ENCODE measurements at regions not wholly inside any gene's neighbourhood (a gene's known extent, or its start where the extent isn't known, plus 50 kb on each side); places are given as distances from the start of the nearest gene placed in this dataset.

- DNase-seq (ENCODE audit: low read depth), result no peak
Observed at GRCh38 chr4:111572470-111572869, 572.8 kb upstream of the FAM241A start.

- DNase-seq (ENCODE audit: low read depth), result no peak
Observed at GRCh38 chr4:111573386-111573785, 571.9 kb upstream of the FAM241A start.

DNA sequence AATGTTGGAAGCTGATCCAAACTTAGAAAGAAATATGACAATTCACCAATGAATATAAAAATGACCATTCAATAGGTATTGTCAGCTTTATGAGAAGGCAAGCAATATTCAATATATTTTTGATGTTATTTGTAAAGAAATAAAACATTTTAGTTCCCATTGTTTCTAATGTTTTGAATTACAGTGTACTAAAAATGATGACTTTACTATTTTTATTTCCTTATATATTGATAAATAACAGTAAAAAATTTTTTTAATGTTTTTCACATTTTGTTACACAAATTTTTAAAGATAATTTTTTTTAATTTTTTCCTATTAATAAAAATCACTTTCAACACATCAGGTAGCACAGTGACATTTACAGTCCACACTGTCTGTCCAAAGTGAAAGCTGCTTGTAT is 565.5 kb upstream of the FAM241A start:
- no peak for DNase-seq (ENCODE audit: low read depth)

- DNase-seq (ENCODE audit: low read depth), result no peak
Observed at GRCh38 chr4:111595456-111595855, 549.8 kb upstream of the FAM241A start.

- DNase-seq (ENCODE audit: low read depth), result no peak
Observed at GRCh38 chr4:111596491-111596890, 548.8 kb upstream of the FAM241A start.

GRCh38 chr4:111601671-111602070 is 543.6 kb upstream of the FAM241A start:
- no peak for DNase-seq (ENCODE audit: low read depth)

GRCh38 chr4:111602848-111603247 is 542.4 kb upstream of the FAM241A start:
- no peak for DNase-seq (ENCODE audit: low read depth)

DNA sequence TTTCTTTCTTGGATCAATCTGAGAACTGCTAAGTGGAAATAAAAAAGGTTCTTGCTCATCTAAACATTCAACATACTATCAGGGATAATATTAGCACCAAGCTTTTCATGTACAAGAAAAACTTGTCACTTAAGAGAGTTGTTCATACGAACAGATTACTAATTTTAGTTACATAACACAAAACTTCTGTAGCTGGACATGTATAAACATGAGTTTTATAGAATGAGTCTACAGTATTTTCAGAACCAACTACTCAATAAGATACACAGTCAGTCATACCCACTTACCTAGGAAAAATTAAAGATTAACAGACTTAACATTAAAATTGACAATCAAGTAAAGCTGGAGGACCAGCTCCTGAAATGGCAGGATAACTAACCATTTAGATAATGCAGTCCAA is 540.1 kb upstream of the FAM241A start:
- DNase-seq (ENCODE audit: low read depth), result no peak

- no peak for DNase-seq (ENCODE audit: low read depth)
Observed at GRCh38 chr4:111610681-111611080, 534.6 kb upstream of the FAM241A start.

DNA sequence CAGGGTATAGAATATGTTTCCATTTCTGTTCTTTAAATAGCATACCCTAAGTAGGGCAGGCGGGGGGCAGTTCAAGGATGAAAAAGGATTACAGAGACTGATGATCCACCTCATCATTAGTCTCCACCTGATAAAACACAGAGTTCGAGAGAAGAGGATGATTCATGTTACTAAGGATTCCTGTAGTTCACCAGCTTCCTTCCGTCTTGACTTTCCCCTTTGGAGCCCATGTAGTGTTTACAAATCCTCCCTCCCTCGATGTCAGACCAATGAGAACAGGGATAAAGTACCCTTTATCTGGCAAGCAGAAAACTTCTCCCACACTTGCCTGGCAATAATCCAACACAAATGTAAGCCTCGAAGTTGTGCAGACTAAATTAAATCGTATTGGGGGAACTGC is 526.3 kb upstream of the FAM241A start:
- no peak for DNase-seq (ENCODE audit: low read depth)

DNA sequence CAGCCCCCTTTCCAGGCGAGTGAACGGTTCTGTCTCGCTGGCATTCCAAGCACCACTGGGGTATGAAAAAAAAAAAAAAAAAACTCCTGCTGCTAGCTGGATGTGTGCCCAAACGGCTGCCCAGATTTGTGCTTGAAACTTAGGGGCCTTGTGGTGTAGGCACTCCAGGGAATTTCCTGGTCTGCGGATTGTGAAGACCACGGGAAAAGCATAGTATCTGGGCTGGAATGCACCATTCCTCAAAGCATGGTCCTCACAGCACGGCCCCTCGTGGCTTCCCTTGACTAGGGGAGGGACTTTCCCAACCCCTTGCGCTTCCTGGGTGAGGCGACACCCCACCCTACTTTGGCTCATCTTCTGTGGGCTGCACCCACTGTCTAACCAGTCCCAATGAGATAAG is 516.8 kb upstream of the FAM241A start:
- no peak for DNase-seq (ENCODE audit: low read depth)

DNA sequence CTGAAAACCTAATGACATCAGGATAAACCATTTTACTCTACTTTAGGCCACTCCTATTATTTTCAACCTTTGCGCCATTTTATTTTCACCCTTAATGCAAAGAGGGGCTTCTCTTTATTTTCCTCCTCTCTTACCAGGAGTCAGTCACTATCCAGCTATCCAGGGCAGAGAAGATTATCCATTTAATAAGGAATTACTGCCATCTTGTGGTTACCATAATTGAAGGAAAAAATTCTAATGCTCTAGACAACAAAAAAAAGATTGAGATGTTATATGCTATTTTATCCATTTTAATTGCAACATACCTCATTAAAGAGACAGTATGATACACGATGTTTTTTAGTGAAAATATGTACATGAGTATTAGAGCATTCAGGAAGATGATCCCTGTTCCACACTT is 514.5 kb upstream of the FAM241A start:
- peak; percentile 25 for DNase-seq (ENCODE audit: low read depth)

GRCh38 chr4:111631215-111631999 is 513.8 kb upstream of the FAM241A start:
- DNase-seq (ENCODE audit: low read depth), result peak; percentile 9

DNA sequence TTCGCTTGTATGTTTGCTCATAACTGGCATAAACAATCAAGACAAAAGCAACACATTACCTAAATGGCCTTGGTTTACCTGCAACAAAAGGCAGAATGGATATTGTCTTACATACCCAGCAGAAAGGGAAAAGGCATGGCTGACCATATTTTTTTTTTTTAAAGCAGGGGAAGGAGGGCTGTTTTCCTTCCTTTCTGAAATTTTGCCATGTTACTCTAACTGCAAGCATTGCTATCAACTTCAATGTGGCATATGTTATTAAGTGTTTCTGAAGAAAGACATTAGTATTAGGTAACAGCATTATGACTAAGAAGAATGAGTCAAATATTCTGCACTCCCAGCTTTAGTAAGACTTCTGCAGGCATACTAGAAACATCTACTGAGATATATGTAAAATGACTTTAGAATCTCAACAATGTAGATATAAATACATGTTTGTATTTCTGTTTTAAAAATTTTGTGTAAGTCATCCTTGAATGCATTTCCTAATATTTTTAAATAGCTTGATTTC is 512.6 kb upstream of the FAM241A start:
- DNase-seq (ENCODE audit: low read depth), result no peak

- DNase-seq (ENCODE audit: low read depth), result no peak
Observed at GRCh38 chr4:111633663-111634266, 511.5 kb upstream of the FAM241A start.

DNA sequence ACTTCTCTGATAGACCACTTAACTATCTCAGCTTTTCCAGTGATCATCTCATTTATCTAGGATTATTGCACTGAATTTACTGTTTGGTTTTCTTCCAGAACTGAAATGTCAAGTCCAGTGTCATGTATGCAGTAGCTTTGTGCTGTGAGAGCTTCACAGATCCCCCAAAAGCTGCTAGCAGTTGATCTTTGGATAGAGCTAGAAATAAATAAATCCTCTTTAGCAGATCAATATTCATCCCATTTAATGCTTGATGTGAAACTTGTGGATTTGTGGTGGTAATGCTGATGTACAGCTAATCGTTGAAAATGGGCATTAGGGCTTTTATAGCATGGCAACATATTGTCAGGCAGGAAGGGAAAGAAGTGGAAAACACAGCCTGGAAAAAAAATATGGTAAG is 509.6 kb upstream of the FAM241A start:
- DNase-seq (ENCODE audit: low read depth), result no peak

DNA sequence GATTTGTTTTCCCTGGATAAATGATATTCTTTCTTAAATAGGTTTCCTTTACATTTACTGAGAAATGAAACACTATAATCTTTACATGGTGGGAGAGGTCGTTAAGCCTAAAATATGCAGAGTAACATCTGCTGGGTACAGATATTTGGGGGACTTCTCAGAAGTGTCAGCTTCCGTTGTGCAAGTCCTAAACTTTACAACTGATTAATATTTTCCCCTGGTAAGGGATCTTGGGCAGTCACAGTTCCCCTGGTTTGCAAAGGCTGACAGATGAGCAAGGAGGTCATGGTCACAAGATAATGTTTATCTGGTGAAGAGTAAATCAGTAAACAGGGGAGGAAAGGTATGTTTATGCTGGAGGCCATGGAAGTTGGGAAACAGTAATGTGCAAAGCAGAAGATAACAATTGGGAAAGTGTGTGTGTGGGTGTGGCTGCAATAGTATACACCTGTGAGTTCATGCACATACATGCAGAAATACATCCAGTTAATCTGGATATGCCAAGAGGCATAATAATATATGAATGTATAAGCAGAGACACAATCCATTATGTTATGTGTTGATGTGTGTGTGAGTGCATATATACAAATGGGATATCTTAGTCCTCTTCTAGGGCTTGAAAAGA is 508.2 kb upstream of the FAM241A start:
- no peak for DNase-seq (ENCODE audit: low read depth)

DNA sequence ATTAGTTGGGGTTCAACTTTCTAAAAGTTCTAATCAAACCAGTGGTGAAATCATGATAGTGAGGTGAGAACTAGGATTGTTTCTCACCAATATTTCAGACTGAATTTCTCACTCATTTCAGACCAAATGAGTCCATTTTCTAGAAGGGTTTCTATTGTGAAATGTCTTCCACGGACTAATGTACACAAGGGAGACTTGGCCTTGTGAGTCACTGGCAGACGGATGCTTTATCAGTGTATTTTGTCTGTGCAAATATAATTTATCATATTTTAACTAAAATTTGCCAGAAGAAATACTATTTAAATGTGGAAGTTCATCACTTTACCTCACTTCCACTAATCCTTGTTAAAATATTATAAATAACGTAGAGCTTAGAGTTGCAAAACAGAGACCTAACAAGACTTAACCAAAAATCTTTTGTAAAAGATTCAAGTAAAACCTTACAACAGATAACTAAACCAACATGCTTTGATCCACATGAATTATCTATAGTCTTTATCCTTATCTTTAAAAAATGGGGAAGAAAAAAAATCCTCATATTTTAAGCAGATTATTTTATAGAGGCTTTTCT is 506.0 kb upstream of the FAM241A start:
- DNase-seq (ENCODE audit: low read depth), result no peak

- DNase-seq (ENCODE audit: low read depth), result peak; percentile 3
Observed at GRCh38 chr4:111639876-111640275, 505.4 kb upstream of the FAM241A start.

DNA sequence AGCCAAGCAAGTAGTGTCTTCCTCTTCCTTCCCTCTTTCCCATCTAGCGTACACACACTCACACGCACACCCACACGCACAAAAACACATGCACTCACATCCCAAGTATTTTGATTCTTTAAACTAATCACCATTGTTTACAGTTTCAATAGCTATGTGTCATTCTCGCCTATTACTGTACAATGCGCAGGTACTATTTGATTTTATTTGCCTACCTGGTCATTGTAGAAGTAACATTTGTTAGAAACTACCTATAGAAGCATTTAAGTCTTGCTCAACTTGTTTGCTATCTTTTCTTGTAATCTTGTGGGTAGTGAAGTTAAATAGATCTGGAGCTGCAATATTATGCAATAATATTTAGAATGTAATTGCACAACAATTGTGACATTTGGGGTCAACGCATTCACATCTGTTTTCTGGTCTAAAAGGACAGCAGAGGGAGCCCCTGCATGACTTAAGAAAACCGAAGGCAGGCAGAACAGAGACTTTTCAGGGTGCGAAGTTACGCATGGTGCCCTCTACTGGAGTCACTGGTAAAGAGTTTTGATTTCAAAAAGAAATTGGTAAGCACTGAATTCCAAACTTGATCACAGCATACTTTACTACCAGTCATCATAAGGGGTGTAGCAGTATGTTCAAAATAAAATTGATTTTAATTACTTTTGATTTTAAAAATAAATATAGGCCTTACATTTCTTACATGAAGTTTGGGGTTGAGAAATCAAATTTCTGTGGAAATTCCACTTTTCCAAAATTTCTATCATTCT is 503.3 kb upstream of the FAM241A start:
- peak; percentile 73 for DNase-seq (ENCODE audit: low read depth)

GRCh38 chr4:111648056-111648455 is 497.2 kb upstream of the FAM241A start:
- no peak for DNase-seq (ENCODE audit: low read depth)

- no peak for DNase-seq (ENCODE audit: low read depth)
Observed at GRCh38 chr4:111649308-111649707, 495.9 kb upstream of the FAM241A start.

Measured in RPMI7951 (cell line).